H9 (cell line): ENCODE measurements at regions not wholly inside any gene's neighbourhood (a gene's known extent, or its start where the extent isn't known, plus 50 kb on each side); places are given as distances from the start of the nearest gene placed in this dataset.

Source experiments
- DNase-seq: peaks from one replicate; pipeline ENCODE4 v3.0.0-alpha.2; 2017
- H2AFZ ChIP-seq: one replicate; pipeline ENCODE4 v1.6.1; 2013; ENCODE audit warnings: mild to moderate bottlenecking, low read length, control low read depth, moderate library complexity
- H2AK5ac ChIP-seq: 2 replicates; pipeline ENCODE4 v1.6.1; 2013; ENCODE audit warnings: low read length, control low read depth, mixed read lengths; ENCODE audit not compliant: insufficient read length
- H2BK120ac ChIP-seq: one replicate; pipeline ENCODE4 v1.6.1; 2013; ENCODE audit warnings: low read depth, mild to moderate bottlenecking, low read length, control low read depth, inconsistent platforms; ENCODE audit not compliant: poor library complexity, severe bottlenecking
- H2BK12ac ChIP-seq: 2 replicates; pipeline ENCODE4 v1.6.1; 2013; ENCODE audit warnings: low read length, control low read depth, mixed read lengths, low read depth; ENCODE audit not compliant: insufficient read length
- H2BK15ac ChIP-seq: 2 replicates; pipeline ENCODE4 v1.6.1; 2013; ENCODE audit warnings: low read depth, low read length, control low read depth
- H2BK20ac ChIP-seq: one replicate; pipeline ENCODE4 v1.6.1; 2013; ENCODE audit warnings: low read depth, mild to moderate bottlenecking, low read length, control low read depth, inconsistent platforms; ENCODE audit not compliant: poor library complexity, severe bottlenecking
- H2BK5ac ChIP-seq: 2 replicates; pipeline ENCODE4 v1.6.1; 2013; ENCODE audit warnings: low read length, control low read depth, mixed read lengths; ENCODE audit not compliant: insufficient read length
- H3K14ac ChIP-seq: 2 replicates; pipeline ENCODE4 v1.6.1; 2013; ENCODE audit warnings: low read length, control low read depth; ENCODE audit not compliant: insufficient read depth
- H3K18ac ChIP-seq: 2 replicates; pipeline ENCODE4 v1.6.1; 2013; ENCODE audit warnings: low read depth, mild to moderate bottlenecking, mixed read lengths, low read length, control low read depth; ENCODE audit not compliant: insufficient read length
- H3K23ac ChIP-seq: 2 replicates; pipeline ENCODE4 v1.6.1; 2013; ENCODE audit warnings: low read length, control low read depth, mixed read lengths, low read depth; ENCODE audit not compliant: insufficient read length
- H3K23me2 ChIP-seq: 2 replicates; pipeline ENCODE4 v1.6.1; 2013; ENCODE audit warnings: low read depth, mild to moderate bottlenecking, mixed read lengths, low read length, control low read depth; ENCODE audit not compliant: insufficient read length, poor library complexity, severe bottlenecking
- H3K27ac ChIP-seq: 2 replicates; pipeline ENCODE4 v1.5.1; 2013; ENCODE audit warnings: low read length, control low read depth, mixed read lengths, low read depth; ENCODE audit not compliant: insufficient read length
- H3K27me3 ChIP-seq: 2 replicates; pipeline ENCODE4 v1.6.1; 2013; ENCODE audit warnings: low read length, control low read depth, inconsistent platforms; ENCODE audit not compliant: insufficient read depth
- H3K4ac ChIP-seq: 2 replicates; pipeline ENCODE4 v1.6.1; 2013; ENCODE audit warnings: low read depth, mild to moderate bottlenecking, control low read depth, inconsistent platforms, low read length, moderate library complexity
- H3K4me1 ChIP-seq: 2 replicates; pipeline ENCODE4 v1.6.1; 2013; ENCODE audit warnings: low read length, control low read depth, inconsistent platforms; ENCODE audit not compliant: insufficient read depth
- H3K4me2 ChIP-seq: 2 replicates; pipeline ENCODE4 v1.6.1; 2013; ENCODE audit warnings: low read length, control low read depth, mixed read lengths; ENCODE audit not compliant: insufficient read length, insufficient read depth
- H3K56ac ChIP-seq: 2 replicates; pipeline ENCODE4 v1.6.1; 2013; ENCODE audit warnings: low read depth, mild to moderate bottlenecking, mixed read lengths, low read length, control low read depth; ENCODE audit not compliant: insufficient read length
- H3K79me1 ChIP-seq: 2 replicates; pipeline ENCODE4 v1.6.1; 2013; ENCODE audit warnings: low read depth, mild to moderate bottlenecking, moderate library complexity, low read length, control low read depth, inconsistent platforms; ENCODE audit not compliant: insufficient read depth, poor library complexity, severe bottlenecking
- H3K79me2 ChIP-seq: 2 replicates; pipeline ENCODE4 v1.6.1; 2013; ENCODE audit warnings: low read length, control low read depth, inconsistent platforms; ENCODE audit not compliant: insufficient read depth
- H3K9ac ChIP-seq: 2 replicates; pipeline ENCODE4 v1.6.1; 2013; ENCODE audit warnings: low read length, control low read depth, mixed read lengths; ENCODE audit not compliant: insufficient read length; ENCODE audit errors: extremely low read depth
- H3K9me3 ChIP-seq: one replicate; pipeline ENCODE4 v1.6.1; 2013; ENCODE audit warnings: low read depth, low read length, inconsistent platforms; ENCODE audit not compliant: control insufficient read depth
- H3T11ph ChIP-seq: one replicate; pipeline ENCODE4 v1.6.1; 2013; ENCODE audit warnings: mild to moderate bottlenecking, low read length, control low read depth, inconsistent platforms
- H4K20me1 ChIP-seq: one replicate; pipeline ENCODE4 v1.6.1; 2013; ENCODE audit not compliant: control insufficient read depth, insufficient read length, insufficient read depth
- H4K5ac ChIP-seq: 2 replicates; pipeline ENCODE4 v1.6.1; 2013; ENCODE audit warnings: low read depth, mild to moderate bottlenecking, mixed read lengths, low read length, control low read depth; ENCODE audit not compliant: insufficient read length
- H4K8ac ChIP-seq: replicated peaks from 2 replicates; pipeline ENCODE4 v1.6.1; 2013; ENCODE audit warnings: low read length, control low read depth, mixed read lengths, low read depth; ENCODE audit not compliant: insufficient read length
- H4K91ac ChIP-seq: 2 replicates; pipeline ENCODE4 v1.6.1; 2013; ENCODE audit warnings: low read depth, mild to moderate bottlenecking, moderate library complexity, mixed read lengths, low read length, control low read depth; ENCODE audit not compliant: insufficient read length
- H3K27ac Mint-ChIP-seq, 3 experiments: 2 replicates in 2 of 3; 3 replicates in 1 of 3; pipeline ENCODE4 v1.8.0; 2020 to 2021; ENCODE audit warnings: mixed read lengths in 3 of 3, mild to moderate bottlenecking in 1 of 3, moderate library complexity in 1 of 3
- H3K27me3 Mint-ChIP-seq: 2 replicates; pipeline ENCODE4 v1.8.0; 2021; ENCODE audit warnings: low read depth, mild to moderate bottlenecking, moderate library complexity, mixed read lengths
- H3K36me3 Mint-ChIP-seq, 3 experiments: 2 replicates in 2 of 3; 3 replicates in 1 of 3; pipeline ENCODE4 v1.8.0; 2020 to 2021; ENCODE audit warnings: low read depth in 3 of 3, mixed read lengths in 3 of 3; ENCODE audit not compliant: insufficient read depth in 1 of 3
- H3K4me1 Mint-ChIP-seq, 2 experiments: 2 replicates each; pipeline ENCODE4 v1.8.0; 2020; ENCODE audit warnings: mixed read lengths in 2 of 2
- H3K4me3 Mint-ChIP-seq, 2 experiments: 2 replicates in 1 of 2; 3 replicates in 1 of 2; pipeline ENCODE4 v1.8.0; 2020 to 2021; ENCODE audit warnings: mild to moderate bottlenecking in 2 of 2, mixed read lengths in 2 of 2, moderate library complexity in 1 of 2
- H3K9me3 Mint-ChIP-seq, 2 experiments: 2 replicates in 1 of 2; 3 replicates in 1 of 2; pipeline ENCODE4 v1.8.0; 2020; ENCODE audit warnings: mild to moderate bottlenecking in 2 of 2, mixed read lengths in 2 of 2, moderate library complexity in 1 of 2
- CTCF ChIP-seq: fragments of 200-600 bp; sonication (generic); conservative IDR thresholded peaks from 3 replicates; pipeline ENCODE4 v1.8.0; 2021; ENCODE audit warnings: antibody characterized with exemption, mild to moderate bottlenecking
- WGBS: extraction: QIAGEN DNeasy Blood & Tissue Kit; methylation state at CpG from one replicate; pipeline ENCODE4 v1.1.7; 2013; ENCODE audit warnings: missing lambda C conversion rate, low lambda C conversion rate, mixed read lengths; ENCODE audit not compliant: insufficient read length; ENCODE audit errors: extremely low coverage; 5-methylcytosine and 5-hydroxymethylcytosine counted together

GRCh38 chr16:65937455-65937854 is 429.0 kb upstream of the CDH5 start:
- Histone ChIP-seq H2BK15ac (no peak overlapping the region), H3K23ac (no peak overlapping the region), H3K4ac (no peak overlapping the region), H3K27ac (no peak overlapping the region), H2BK20ac (no peak overlapping the region), H4K5ac (no peak overlapping the region), H3K27me3 (no peaks in the 10 kb centered on the region), H3K9ac (no peak overlapping the region), H3K18ac (no peak overlapping the region), H3K56ac (no peak overlapping the region), H2BK5ac (no peak overlapping the region), H3K79me2 (no peaks in the 10 kb centered on the region), H2AK5ac (no peak overlapping the region), H4K20me1 (no peaks in the 10 kb centered on the region), H3K23me2 (no peaks in the 10 kb centered on the region), H4K8ac (no peak overlapping the region), H2AFZ (no peak overlapping the region), H2BK120ac (no peak overlapping the region), H3T11ph (no peak overlapping the region), H3K14ac (no peak overlapping the region), H2BK12ac (no peak overlapping the region), H3K4me2 (no peak overlapping the region), H3K79me1 (no peaks in the 10 kb centered on the region), H3K4me1 (no peaks in the 10 kb centered on the region), H4K91ac (no peak overlapping the region), H3K9me3 (no peaks in the 10 kb centered on the region)
- no CpG with 5 or more reads among the region's 1 CpG for WGBS
- Mint-ChIP-seq H3K9me3 (peaks cover 0 to 4% of the 10 kb centered on the region in 2 experiments; a peak in 4 of 5 replicates), H3K36me3 (no peaks in the 10 kb centered on the region; a peak in 3 of 7 replicates), H3K4me3 (no peak overlapping the region), H3K27me3 (no peaks in the 10 kb centered on the region), H3K4me1 (no peaks in the 10 kb centered on the region), H3K27ac (no peak overlapping the region)
- TF ChIP-seq CTCF: no peak
- no peak for DNase-seq
